VCaP (cell line): ENCODE measurements at regions not wholly inside any gene's neighbourhood (a gene's known extent, or its start where the extent isn't known, plus 50 kb on each side); places are given as distances from the start of the nearest gene placed in this dataset.

ENCODE experiments used
- H3K27ac ChIP-seq: fragments of 450-650 bp; 2 replicates; pipeline ENCODE4 v1.5.1; 2017
- TF ChIP-seq, protein P1 (sequence below): fragments of 450-650 bp; conservative IDR thresholded peaks from 2 replicates; pipeline ENCODE4 v1.5.1; 2017; ENCODE audit warnings: mild to moderate bottlenecking, moderate library complexity

DNA sequence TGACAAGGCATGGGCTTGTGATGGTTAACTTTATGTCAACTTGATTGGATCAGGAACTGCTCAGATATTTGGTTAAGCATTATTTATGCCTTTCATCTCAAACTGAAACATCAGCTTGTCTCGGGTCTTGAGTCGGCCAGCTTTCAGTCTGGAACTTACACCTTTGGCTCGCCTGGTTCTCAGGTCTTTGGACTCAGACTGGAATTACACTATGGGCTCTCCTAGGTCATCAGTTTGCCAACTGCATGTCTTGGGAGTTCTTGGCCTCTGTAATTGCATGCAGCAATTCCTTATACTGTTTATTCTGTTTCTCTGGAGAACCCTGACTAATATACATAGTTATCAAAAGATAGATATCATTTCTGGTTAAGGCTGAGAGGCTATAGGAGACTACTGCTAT lies 653.7 kb downstream of the ADGRL2 start:
- no peak overlapping the region for H3K27ac ChIP-seq
- TF ChIP-seq, protein P1, sequence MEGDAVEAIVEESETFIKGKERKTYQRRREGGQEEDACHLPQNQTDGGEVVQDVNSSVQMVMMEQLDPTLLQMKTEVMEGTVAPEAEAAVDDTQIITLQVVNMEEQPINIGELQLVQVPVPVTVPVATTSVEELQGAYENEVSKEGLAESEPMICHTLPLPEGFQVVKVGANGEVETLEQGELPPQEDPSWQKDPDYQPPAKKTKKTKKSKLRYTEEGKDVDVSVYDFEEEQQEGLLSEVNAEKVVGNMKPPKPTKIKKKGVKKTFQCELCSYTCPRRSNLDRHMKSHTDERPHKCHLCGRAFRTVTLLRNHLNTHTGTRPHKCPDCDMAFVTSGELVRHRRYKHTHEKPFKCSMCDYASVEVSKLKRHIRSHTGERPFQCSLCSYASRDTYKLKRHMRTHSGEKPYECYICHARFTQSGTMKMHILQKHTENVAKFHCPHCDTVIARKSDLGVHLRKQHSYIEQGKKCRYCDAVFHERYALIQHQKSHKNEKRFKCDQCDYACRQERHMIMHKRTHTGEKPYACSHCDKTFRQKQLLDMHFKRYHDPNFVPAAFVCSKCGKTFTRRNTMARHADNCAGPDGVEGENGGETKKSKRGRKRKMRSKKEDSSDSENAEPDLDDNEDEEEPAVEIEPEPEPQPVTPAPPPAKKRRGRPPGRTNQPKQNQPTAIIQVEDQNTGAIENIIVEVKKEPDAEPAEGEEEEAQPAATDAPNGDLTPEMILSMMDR, result no peak

DNA sequence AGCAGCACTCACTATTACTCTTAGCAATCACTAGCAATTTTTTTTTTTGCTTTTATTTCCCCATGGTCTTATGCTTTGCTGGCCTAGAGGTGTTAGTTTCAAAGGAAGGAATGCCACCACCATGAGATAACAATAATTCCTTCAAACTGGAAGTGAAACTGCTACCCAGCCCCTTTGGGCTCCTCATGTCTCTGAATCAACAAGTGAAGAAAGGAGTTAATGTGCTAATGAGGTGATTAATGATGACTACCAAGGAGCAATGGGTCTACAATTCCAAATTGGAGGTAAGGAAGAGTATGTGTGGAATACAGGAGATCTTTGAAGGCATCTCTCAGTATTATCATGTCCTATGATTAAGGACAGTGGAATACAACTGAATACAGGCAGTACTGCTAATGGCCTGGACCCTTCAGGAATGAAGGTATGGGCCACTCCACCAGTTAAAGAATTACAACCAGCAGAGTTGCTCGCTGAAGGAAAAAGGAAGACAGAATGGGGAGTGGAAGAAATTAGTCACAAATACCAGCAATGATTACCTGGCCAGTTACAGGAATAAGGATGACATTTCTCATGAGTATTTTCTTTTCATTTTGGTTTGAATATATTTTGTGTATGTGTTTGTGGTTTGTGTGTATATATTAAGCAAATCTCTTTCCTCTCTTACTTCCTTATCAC lies 652.9 kb downstream of the ADGRL2 start:
- TF ChIP-seq, protein P1, result no peak
- H3K27ac ChIP-seq, result no peak overlapping the region

DNA sequence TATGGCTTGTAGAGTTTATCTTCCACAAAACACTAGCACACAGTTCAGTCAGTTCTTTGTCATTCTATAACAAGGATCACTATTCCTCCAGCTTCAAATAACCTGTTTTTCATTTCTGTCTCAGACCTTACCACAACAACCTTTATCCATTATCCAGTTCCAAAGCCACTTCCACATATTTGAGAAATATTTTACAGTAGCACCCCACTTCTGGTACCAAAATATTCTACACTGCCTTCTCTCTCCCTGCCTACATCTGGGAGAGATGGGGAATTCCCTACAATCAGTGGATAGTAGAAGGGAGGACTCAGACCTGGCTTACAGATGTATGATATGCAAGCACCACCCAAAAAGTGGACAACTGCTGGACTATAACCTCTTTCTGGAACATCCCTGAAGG lies 651.4 kb downstream of the ADGRL2 start:
- TF ChIP-seq, protein P1, result no peak

DNA sequence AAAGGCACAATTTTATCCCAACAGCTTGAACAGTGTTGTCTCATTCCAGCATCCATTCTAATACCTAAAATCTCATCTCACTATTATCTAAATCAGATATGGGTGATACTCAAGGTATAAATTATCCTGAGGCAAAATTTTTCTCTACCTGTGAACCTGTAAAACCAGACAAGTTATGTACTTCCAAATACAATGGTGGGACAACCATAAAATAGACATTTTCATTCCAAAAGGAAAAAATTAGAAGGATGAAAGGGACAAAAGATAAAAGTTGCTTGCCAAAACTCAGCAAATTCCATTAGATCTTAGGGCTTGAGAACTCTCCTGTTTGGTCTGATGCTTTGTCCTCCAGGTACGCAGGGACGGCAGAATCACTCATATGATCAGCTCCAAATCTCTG lies 650.5 kb downstream of the ADGRL2 start:
- H3K27ac ChIP-seq, result no peak overlapping the region
- TF ChIP-seq, protein P1, result no peak

More for the DNA sequence above, 651.4 kb downstream of the ADGRL2 start:
- H3K27ac ChIP-seq, result no peak overlapping the region

DNA sequence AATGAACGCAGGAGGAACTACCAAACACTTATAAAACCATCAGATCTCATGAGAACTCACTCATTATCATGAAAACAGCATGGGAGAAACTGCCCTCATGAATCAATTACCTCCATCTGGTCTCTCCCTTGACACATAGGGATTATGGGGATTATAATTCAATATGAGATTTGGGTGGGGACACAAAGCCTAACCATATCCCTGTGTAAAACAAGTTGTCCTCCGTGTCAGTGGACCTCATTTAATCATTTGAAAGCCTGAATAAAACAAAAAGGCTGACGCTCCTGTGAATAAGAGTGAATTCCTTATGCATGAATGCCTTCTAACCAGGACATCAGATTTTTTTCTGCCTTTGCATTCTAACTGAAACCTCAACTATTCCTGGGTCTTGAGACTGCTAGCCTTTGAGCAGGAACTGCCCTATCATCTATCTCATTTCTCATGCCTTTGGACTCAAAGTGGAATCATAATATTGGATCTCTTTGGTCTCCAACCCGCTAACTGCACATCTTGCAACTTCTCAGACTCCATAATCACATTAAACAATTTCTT lies 648.8 kb downstream of the ADGRL2 start:
- TF ChIP-seq, protein P1, result no peak
- H3K27ac ChIP-seq, result no peak overlapping the region

DNA sequence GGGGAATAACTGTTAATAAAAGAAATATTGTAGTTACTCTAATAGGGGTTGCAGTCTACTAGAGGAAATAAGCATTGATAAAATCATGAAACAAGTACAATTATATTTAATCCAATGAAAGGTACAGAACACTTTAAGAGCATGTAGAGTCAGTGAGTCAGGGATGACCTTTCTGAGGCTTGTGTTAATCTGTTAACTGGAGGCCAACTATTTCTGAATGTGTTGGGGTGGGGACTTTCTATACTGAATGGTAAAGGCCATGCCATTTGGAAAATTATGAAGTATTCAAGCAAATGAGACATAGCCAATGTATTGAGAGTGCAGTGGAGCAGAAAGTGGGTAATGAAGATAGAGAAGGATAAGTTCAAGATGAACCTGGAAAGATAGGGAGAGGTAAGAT lies 646.2 kb downstream of the ADGRL2 start:
- TF ChIP-seq, protein P1, result no peak
- no peak overlapping the region for H3K27ac ChIP-seq

DNA sequence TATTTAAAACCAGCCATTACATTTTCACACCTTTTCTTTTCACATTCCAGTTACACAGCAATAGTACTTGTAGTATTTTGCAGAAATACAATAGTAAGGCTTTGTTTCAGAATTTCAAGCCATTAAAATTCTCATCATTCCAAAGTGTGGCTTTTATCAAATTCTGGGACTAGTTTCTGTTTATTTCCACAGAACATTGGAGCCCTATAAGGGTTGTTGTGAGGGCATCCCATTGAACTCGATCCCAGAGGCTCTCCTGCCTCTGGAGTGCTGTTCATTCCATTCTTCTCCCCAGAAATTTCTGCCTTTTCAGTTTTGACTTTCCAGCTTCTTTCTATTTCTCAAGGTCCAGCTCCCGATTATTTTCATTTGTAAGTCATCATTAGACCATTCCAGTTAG lies 645.5 kb downstream of the ADGRL2 start:
- H3K27ac ChIP-seq, result no peak overlapping the region
- TF ChIP-seq, protein P1, result no peak
